ENCODE measurements at regions not wholly inside any gene's neighbourhood (a gene's known extent, or its start where the extent isn't known, plus 50 kb on each side); places are given as distances from the start of the nearest gene placed in this dataset.
"Not testable (repeated sequence)": the region's sequence is repeated elsewhere in the genome, so short reads cannot be mapped to it uniquely, and the experiment has no call there.

DNA sequence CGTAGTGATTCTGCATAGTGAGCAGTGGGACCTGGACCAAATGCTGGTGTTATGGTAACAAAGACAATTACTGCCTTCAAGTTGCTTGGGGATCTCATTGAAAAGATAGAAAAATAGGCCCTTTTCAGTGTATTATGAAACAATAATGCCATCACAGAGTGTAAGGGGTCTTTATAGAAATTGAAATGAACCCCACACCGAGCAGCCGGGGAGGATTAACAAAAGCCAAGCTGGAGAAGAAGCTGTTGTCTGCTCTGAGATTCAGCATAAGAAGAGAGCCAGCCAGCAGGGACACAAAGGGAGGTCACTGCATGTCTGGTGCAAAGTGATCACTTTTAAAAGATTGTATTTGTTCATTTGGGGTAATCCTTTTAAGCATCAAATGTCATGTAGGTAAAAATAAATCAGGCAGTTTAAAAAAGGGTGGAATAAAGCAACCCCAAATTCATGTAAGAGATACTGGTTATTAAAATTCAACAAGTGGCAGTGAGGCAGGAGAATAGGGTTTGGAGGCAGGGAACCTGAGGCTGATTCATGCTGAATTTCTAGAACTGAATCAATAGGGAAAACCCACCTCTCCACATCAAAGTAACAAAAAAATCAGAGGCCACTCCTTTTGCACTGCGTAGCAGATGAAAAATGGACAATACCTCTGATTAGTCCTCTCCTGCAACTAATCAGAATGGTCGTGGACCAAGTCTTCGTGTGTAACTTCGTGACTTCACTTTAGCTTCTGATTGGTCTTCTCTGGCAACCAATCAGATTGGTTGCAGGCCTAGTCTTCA lies 1548.3 kb upstream of the SLC10A2 start:
- no peak for DNase-seq (ENCODE audit: low read depth)

DNA sequence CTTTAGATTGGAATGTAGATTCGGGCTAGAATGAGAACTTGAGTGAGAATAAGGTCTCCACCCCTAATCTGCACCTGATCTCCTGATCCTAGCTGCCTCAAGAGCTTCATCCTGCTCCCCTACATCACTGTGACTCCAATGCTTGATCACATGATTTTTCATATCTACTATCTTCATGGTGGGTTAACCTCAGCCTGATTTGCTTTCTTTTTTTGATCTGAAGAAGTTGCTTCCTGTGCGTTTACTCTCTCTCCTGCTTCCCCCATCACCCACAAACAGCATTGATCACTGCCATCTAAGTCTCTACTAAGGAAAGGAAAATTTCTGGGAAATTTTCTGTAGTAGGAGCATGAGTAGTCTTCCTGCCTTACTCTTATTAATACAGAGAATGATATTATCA lies 1542.1 kb upstream of the SLC10A2 start:
- DNase-seq (ENCODE audit: low read depth) = no peak

DNA sequence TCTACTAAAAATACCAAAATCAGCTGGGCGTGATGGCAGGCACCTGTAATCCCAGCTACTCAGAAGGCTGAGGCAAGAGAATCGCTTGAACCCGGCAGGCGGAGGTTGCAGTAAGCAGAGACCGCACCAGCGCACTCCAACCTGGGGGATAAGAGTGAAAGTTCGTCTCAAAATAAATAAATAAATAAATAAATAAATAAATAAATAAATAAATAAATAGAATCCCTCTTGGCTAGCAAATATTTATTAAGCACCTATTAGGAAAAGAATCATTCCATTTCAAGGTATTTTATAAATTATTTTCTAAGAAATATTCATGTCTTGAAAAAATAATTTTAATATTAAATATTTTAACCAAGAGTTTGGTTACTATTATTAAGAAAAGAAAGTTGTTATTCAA lies 1539.2 kb upstream of the SLC10A2 start:
- not testable (repeated sequence) for DNase-seq (ENCODE audit: low read depth)

DNA sequence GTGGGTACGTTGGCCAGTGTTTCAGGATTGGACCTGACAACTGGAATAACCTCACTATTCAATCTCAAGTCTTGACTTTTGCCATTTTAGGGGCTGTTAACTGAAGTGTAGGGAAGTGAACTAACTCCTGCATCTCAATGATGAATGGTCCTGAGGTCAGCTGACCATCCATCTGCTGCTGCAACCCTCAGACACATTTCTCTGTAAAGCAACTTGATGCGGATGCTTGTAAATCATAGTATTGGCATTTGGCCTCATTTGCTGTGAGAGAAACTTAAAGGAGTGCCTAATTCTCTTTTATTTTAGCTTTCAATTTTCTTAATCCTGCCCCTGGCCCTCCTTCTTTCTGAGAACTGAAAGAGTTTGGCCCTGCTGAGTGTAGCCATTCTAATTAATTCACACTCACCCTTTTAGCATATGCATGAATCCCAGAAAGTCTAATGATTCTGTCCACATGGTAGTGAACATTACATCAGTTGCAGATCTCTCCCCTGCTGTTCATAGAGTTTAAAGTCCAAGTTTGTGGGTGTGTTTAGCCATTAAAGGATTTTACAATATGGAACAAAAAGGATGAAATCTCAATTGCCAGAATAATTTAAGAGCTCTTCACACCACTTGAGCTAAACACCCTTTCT lies 1531.4 kb upstream of the SLC10A2 start:
- DNase-seq (ENCODE audit: low read depth) = no peak

DNA sequence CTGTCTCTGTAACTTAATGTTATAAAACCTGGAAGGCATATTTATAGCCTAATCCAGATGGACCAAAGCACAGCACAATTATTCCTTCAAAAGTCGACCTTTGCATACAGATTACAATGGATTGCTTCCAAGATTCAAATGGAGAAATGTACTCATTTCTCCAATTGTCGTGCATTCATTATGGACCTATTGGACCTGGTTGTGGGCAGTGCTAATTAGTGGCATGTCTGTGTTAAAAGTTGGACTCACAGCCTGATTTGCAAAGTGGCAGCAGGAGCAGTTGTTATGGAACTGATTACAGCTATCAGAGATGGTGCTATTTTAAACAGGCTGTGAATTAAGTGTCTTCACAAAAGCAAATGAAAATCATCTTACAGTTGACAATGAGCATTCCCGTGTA lies 1529.3 kb upstream of the SLC10A2 start:
- DNase-seq (ENCODE audit: low read depth) = no peak

DNA sequence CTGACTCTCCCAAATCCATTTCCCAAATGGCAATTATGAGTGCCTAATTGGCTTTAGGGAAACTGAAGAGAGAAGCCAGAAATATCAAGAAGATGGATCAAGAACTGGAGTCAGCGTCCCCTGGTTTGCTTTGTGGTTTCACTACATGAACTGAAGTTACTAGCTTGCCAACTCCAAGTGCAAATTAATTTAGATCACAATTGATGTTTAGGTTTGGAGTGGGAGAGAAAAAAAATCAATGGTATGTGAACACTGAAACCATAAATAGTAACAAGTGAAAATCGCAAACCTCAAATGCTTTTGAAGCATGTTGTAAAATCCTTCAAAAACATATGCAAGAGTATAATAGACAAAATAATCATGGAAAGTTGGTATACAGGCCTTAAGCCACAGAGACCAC lies 1528.6 kb upstream of the SLC10A2 start:
- DNase-seq (ENCODE audit: low read depth) = no peak

DNA sequence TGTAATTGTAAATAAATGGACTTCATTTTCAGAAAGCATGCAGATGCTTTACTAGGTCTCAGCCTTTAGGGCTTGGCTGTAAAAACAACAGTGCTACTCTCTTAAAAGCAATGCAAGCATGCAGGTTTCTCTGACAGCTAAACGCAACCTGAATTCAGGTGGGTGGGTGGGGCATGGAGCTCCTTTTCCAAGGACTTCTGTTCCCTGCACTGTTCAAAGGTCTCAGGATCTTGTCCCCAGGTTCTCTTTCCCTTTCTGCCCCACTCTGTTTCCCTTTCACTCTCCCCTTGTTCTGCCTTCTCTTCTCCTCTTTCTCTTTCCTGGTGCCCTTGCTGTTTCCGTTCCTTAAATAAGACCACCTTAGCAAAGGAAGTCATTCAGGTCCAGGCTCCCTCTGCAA lies 1527.5 kb upstream of the SLC10A2 start:
- no peak for DNase-seq (ENCODE audit: low read depth)

DNA sequence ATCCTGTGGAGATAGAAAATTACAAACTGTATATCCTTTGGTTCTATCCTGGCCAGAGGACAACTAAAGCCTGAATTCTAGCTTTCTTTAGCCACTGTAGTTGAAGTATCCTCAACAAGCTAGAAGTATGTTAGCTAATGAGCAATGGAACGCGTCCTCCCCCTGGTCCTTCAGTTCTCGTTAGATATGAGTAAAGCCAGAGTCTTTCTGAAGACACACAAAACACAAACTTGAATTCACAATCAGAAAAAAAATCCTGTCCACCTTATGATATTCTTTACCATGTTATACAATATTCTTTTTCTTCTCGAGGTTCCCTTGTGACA lies 1527.0 kb upstream of the SLC10A2 start:
- DNase-seq (ENCODE audit: low read depth) = no peak

DNA sequence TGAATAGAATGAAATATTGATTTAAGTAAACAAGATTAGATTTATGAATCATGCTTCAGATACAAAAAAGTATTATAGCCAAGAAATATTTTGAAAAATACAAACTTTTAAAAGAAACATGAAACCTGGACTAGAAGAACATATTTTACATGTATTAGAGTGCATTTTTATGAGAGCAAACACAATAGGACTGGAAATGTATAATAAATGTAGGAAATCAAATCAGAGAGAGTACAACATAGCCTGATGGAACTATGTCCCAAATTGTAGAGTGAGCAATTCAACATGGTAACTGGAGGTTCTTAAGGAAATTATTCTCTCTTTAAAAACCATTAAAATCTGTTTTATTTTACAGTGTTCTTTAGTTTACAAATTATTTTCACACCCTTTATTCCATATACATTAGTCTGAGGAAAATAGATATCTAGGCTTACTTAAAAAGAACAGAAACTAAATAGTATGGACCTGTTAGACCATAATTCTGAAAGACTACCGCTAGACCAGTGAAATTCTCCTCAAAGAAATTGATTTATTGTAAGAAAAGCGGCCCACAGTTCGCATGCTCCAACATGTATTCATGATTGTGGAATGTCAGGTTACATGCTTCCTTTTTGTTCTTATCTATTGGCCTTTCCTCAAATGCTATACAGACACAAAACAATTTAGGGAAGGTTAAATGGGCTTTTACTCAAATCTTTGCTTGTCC lies 1526.5 kb upstream of the SLC10A2 start:
- DNase-seq (ENCODE audit: low read depth) = no peak

DNA sequence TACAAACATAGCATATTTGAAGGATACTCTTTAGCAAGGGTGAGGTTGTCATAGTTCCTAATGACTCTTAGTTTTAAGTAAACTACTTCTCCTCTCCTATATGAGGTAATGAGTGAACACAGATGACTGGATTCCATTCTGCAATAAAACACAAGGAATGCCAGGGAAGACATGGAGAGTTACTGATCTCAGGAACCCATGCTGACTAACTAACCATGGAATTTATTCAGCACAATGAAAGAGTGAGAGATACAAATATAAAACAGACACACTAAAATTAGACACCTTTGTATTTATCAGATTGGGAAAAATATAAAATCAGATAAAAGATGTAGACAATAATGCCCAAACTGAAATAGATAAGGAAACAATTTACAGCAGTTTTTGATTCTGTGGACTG lies 1525.9 kb upstream of the SLC10A2 start:
- no peak for DNase-seq (ENCODE audit: low read depth)

DNA sequence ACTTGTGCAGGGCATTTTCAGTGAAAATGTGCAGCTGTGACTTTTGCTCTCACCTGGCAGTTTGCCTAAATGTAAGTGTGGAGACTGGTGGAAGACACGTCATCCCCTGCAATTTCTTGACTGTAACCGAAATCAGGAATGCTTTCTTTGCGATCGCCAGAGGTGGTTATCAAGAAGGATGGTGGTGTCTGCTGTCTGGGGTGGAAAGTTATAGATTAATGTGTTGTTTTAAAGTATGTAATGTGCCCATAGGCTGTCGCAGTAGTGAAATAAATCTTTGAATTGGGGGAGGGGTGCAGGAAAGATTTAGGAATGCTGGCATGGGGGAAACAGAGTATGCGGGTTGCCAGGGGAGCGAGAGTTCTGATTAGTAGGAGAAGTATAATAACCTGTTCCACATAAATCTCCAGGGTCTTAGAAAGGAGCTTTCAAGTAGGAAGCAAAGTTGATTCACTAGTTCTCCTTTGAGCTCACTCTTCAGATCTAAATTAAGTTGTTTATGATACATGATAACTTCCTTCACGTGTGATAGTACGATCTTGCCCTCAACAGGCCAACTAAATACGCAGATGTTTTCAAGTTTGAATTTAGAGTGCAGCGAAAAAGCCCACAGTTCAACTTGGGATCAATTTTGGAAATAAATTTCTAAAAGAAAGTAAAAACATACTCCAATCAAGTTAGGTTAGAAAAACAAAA lies 1520.0 kb upstream of the SLC10A2 start:
- no peak for DNase-seq (ENCODE audit: low read depth)

DNA sequence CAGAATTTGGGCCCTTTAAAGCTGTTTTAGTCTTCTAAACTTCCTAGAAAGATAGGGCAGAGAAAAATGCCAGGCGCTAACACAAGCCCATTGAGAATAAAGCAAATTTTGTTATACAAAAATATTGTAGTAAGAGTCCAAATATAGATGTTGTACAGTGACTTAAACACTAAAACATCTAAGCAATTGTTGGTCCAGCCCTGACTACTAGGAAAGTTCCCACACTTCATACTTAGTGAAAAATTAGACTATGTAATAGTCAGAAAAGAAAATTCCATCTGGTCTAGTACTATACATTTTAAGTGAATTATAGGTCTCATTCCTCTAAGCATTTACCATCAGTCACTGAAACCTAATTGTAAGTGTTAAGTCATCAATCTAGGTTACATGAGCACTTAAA lies 1518.3 kb upstream of the SLC10A2 start:
- no peak for DNase-seq (ENCODE audit: low read depth)

DNA sequence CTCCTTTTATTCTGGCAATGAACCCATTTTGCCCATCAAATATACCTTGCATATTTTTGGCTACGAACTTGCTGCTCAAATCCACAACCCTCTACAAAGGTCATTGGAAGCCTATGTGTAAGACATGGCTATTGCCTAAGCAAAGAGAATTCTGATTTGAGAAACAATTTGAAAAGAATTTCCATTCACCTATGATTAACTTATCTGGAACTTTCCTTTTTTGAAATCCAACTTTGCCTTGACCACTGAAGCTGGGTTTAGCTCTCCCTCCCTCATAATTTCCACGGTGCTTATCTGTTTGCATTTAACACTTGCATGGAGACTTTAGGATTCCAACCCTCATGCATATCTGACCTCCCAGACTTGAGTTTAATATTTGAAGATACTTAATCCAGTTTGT lies 1514.7 kb upstream of the SLC10A2 start:
- no peak for DNase-seq (ENCODE audit: low read depth)

DNA sequence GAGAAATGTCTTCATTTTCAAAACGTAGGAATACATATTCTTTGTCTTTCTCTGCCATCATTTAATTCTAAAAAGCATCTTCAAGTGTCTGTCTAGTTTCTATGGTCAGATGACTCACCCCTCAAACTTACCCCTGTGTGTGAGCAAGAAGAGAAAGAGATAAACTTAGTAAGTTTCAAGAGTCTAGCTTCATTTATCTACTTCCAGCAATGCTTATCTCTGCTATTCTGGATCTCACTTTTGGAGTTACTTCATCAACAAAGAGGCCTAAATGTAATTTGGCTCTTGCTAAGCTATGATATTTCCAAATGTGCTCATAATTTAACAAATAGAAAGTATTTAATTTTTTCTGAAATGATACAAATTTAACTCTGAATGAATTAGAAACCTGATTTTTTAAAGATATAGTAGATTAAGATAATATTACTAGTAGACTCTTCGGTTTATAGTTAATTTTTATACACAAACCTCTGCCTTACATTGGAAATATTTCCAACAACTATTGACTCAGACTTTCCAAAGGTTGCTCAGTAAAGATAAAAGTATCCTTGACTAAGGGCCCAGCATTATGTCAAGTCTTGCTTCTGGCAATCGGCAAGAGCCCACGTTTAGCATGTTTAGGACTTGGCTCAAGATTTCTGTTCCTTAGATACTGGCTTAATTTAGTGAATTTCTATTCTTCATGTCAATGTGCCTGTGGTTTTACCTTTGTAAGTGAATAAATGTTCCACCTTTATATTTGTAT lies 1511.0 kb upstream of the SLC10A2 start:
- DNase-seq (ENCODE audit: low read depth) = no peak

DNA sequence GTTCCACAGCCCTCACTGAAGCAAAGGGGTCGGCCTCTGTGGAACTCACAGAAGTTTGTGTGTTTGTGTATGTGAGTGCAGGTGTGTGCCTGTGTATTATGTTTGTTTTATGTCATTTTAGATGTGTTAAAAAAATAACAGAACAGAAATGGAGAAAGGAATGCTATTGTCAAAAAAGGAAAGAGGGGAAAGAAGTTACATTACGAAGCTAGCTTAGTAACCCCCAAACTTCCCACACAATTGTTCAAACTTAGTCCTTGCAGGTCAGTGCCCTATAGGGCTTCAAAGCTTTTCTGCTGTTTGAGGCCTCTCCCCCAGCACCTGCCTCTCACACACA lies 1505.6 kb upstream of the SLC10A2 start:
- DNase-seq (ENCODE audit: low read depth) = no peak

DNA sequence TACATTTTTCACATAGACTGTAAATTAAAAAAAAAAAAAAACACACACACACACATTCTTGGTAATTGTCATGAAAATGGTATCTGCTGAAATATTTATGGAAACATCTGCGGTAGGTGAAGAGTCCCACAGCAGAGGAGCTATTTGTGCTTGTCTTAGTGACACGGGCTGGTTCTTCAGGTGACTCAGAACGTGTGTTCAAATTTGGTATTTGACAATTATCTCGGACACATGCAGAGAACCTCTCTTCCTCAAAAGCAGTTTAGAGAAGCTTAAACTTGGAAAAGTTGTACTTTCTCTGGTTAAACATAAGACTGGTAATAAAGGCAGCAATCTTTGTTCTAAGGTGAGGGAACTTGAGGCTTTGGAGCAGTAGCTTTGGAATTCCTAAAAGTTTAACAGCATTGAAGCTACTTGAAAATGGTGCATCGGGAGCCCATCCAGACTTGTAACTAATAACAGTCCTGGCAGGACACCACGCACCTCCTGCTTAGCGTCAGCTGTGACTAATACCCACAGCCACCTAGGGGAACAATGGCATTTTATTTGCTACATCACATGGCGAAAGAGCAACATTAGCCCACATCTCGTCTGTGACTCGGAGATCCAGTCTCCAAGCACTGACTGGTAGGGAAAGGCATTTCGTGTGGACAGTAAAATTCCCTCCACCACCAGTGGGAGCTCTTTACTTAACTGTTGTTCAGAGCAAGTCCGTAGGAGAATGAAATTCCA lies 1505.1 kb upstream of the SLC10A2 start:
- no peak for DNase-seq (ENCODE audit: low read depth)

DNA sequence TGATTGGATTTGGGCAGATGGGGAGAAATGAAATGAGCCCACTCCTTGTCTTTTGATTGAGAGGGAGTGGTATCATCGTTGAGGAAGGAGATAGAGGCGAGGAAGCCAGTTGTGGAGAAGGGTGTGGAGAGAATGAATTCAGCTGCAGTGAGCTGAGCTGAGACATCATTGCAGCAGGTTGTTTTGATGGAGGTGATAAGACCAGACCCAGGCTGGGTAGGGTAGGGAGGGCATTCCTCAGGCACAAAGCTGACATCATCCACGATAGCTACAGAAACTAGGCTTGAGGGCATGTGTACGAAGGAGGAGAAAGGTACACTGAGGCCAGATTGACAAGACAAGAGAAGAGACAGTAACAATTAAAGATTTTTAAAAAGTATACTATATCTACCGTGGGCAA lies 1500.9 kb upstream of the SLC10A2 start:
- DNase-seq (ENCODE audit: low read depth) = no peak

DNA sequence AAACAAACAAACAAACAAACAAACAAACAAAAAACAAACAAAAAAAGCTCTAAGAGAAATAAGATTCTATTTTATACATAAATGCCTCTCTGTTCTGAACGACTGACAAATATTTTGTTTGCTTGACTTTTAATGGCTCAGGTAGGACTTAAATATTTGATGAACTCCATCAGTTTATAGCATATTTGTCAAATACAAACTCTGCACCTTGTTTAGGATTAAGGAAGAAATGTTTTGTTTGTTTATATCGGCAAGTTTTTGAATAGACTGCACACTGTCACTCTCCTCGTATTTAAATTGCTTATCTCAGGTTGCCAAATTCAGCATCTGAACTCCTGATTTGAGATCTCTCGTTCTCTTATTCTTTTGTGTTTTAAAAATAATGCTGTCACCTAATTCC lies 1499.7 kb upstream of the SLC10A2 start:
- no peak for DNase-seq (ENCODE audit: low read depth)

DNA sequence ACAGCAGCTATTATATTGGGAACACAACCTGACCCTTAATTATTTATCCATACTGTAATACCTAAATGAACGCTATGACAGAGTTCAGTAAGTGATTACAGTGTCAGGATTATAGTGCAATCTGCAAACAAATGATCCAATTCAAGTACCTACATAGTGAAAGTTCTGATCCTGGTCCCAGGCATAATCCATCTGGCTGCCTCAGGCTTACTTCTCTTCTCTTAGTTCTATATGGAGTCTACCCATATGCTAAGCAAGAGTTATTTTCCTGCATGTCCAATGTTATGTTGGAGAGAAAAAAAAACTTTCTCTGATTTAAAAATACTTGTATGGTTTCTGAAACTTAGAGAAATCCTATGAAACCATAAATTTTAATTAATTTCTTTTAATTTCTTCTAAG lies 1487.7 kb upstream of the SLC10A2 start:
- no peak for DNase-seq (ENCODE audit: low read depth)

DNA sequence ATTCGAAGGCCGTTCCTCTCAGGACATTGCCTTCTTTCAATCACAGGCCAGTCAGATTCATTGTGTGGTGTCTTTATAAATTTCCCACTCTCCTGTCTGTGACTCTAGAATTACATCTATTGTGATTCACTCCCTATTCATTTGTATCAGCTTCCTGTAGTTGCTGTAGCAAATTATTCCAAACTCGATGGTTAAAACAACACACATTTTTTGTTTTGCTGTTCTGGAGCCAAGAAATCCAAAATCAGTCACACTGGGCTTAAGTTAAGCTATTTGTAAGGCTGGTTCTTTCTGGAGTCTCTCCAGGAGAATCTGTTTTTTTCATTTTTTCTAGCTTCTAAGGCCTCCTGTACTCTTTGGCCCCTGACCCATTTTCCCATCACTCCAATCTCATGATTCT lies 1487.0 kb upstream of the SLC10A2 start:
- DNase-seq (ENCODE audit: low read depth) = no peak

DNA sequence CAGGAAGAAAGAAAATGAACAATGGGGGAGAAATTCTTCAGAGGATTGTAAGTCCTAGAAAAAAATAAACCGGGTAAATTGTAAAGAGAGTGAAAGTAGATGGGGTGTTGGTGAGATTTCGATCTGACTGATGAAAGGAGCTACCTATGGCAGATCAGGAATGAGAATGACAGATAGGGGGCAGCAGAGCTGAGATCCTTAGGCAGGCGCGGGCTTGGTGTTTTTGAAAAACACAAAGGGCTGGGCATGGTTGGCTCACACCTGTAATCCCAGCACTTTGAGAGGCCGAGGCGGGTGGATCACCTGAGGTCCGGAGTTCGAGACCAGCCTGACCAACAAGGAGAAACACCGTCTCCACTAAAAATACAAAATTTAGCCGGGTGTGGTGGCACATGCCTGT lies 1468.6 kb upstream of the SLC10A2 start:
- DNase-seq (ENCODE audit: low read depth) = no peak

DNA sequence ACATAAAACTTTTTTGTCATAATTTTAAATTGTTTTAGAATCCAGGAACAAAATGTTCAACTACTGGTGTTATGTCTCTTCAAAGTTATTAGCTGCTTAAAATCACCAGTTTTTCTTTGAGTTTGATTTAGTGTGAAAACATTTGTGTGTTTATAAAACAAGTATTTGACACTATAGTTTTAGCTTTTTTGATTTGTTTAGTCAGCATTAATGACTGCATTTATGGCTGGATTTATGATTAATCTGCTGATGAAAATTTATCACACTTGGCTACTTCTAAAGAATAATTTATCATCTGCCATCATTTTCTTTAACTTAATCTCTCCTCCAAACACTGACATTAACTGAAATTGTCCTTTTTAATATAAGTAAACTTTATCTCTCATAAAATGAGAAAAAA lies 1465.9 kb upstream of the SLC10A2 start:
- DNase-seq (ENCODE audit: low read depth) = no peak

Data from activated T-cell treated with anti-CD3 and anti-CD28 coated beads for 1 hour (primary cell).